GM18511 (cell line): ENCODE measurements at regions not wholly inside any gene's neighbourhood (a gene's known extent, or its start where the extent isn't known, plus 50 kb on each side); places are given as distances from the start of the nearest gene placed in this dataset.

Experiments used
- ATAC-seq: cut with Tn5 transposase; IDR thresholded peaks from one replicate; pipeline ENCODE4 v1.9.1; 2021; ENCODE audit warnings: mild to moderate bottlenecking, moderate library complexity; ENCODE audit not compliant: unreplicated experiment

DNA sequence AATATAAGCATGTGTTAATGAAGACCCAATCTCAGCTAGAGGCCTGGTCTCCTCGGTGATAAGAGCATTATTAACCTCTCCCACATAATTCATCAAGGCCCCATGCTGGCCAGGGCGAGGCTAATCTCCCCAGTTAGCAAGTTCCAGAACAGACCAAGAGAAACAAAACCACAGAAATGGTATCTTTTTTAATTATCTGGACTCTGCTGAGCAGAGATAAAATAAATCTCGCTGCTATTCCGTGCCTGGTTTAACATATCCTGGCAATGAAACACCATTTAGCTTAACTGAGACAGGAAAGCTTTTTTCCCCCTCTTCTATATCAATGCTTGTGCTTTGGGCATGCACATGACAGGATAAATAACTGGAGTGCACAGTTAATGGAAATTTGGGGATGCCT is 72.5 kb upstream of the ARHGEF3 start:
- no peak for ATAC-seq

GRCh38 chr3:56870436-56870835 is 68.7 kb upstream of the ARHGEF3 start:
- no peak for ATAC-seq

DNA sequence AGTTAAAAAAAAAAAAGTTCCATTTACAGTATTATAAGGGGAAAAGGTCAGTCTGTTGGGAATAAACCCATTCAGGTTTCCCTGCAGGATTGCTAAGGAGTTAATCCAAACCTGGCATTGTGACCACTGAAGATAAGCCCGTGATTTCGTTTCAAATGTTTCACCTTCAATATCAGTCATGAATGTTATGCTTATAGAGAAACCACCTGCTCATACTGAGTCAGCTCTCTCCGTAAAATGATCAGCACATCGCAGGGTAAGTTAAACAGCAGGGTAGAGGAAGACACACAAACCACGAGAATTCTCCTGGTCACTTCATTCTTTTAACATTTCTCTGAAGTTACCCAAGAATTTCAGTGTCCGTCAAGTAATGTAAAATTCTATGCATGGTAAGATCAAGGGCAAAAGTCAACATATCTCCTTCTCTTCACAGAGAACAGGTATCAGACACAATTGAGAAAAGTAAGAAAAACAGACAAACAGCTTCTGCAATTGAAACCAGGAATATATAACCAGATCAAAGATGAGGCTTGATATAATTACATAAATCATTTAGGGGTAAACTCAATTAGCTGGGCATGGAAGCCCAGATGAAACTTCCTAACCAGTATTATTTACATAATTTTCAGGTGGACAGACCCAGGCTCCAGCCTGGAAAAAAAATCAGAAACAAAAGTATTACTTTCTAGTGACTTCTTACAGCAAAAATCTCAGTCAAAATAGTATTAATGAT is 67.6 kb upstream of the ARHGEF3 start:
- no peak for ATAC-seq

- no peak for ATAC-seq
These were observed 67.0 kb upstream of the ARHGEF3 start for GRCh38 chr3:56868706-56869105.

DNA sequence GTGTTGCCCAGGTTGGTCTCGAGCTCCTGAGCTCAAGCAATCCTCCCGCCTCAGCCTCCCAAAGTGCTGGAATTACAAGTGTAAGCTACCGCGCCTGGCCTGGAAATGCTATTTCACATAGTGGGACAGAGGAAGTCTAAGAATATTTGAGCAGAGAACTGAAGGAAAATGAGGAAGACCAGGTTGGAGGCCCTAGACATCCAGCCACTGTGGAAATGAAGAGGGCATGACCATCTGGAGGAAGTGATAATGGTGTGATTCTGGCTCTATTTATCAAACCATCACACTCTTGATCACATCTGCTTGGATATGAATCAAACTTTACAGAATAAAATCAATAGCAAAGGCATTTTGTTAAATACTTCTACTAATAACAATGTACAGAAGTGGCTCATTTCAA is 65.9 kb upstream of the ARHGEF3 start:
- ATAC-seq = no peak

DNA sequence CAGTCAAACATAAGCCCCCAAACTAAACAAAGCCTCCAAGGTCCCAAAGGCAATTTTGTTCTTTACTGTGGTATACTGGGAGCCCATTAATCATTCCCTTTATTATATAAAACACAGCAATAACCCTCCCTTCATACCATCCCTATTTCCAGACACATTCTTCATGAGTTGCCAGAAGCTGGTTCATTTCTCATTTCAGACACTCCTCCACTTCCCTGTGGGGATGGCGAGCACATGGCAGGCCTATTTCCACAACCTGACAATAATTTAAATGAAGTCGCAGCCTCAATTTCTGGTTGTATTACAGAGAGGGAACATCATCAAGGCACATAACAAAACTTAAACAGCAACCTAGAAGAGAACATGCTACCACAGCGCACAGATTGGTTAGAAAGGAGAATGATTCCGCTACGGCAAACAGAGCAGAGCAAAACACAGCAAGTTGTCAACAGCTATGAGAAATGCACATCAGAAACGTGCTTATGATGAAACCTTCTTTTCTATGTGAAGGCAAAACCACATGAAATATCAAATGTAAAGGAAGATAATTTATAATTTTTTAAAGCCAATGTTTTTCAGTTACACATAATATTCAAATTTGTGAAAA is 63.3 kb upstream of the ARHGEF3 start:
- ATAC-seq = no peak

DNA sequence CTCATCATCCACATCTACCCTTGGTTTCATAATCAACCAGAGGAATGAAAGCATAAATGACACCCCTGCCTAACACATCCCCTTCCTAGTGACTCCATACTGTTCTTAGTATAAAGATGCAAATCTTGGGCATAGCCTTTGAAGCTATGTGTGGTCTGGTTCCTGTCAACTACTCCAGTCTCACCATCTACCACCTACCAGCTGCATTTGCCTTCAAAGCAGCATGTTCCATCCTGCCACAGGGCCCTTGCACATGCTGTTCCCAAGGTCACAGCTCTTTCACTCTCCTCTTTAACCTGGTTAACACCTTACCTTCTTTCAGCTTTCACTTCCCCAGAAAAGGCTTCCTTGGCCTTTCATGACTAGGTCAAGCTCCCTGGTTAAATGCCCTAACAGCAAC is 62.3 kb upstream of the ARHGEF3 start:
- ATAC-seq = peak; percentile 60

DNA sequence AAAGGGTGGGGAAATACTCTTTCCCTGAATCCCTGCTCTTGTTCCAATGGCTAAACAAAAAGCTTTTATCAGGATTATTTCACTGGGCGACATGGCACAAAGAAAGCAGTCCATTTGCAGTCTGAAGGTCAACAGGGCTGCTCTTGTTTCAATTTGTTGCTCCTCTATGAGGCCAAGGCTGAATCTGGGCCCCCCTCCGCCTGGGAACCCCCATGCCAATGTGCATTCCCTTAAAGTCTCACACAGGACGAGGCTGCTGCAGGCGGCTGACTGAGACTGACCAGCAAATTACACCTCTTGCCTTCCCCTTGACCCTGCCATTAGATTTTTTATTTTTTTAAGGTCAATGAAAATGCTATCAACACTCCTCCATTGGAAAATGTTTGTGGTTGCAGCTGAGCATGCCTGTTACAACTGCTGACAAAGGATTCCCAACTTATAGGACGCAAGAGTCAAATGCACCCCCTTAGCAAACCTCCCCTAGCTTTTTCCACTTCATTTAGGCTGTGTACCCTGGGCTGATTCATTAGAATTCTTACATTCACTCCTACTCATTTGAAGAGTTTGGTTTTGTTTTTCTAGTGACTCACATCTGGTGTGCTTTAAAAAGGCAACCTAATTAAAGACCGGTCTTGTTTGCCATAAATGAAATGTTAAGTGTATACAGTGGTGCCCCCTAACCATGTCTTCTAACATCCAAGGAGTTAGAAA is 60.8 kb upstream of the ARHGEF3 start:
- peak; percentile 49 for ATAC-seq

- ATAC-seq = no peak
These were observed 59.8 kb upstream of the ARHGEF3 start for GRCh38 chr3:56861511-56861910.

DNA sequence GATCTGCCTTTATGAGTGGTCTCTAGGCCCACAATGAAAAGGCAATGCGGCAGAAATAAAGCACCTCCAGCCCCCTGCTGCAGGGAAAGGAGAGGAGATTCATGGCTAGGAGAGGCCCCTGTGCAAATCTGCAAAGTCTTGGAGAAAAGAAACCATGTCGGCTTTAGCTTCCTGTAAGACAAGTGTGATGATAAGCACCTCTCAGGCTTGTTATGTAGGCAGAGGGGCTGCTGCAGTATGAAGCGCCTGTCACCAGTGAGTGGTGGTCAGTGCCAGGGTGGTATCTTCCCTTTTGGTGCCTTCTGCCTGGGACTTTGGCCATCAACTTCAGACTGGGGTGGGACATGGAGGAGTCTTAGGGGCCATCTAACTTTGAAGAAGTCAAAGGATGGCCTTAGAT is 59.2 kb upstream of the ARHGEF3 start:
- ATAC-seq = no peak

GRCh38 chr3:56860351-56860750 is 58.6 kb upstream of the ARHGEF3 start:
- no peak for ATAC-seq

DNA sequence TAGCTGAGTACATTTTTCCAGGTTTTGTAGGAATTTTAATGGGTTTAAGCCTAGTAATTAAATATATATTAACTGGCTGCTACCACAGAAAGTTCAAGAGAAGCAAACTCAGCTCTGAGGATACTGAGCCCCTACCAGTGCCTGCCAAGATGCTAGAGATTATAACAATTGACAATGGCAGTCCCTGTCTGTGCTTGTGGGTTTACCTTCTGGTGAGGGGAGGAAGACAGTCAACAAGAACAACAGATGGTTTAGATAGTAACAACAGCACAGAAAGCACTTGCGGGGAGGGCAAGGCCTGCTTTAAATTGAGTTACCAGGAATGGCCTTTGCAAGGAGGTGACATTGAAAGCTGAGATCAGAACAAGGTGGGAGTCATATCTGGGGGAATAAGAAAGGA is 56.6 kb upstream of the ARHGEF3 start:
- no peak for ATAC-seq

DNA sequence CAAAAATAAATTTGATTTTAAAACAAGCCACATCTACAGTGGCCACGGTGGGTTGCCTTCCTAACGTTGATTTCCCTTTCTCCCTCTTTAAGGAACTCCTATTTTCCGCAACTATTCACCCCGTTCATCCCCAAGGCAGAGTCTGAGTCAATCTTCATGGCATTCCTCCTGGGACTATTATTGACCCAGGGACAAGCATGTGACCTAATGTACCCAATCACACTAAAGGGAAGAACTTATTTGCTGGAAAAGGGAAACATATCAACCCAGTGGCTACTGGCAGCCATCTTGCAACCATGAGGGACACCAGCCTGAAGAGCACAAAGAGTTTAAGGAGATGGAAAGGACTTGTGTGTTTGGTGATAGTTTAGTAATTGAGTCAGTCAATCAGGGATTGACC is 55.4 kb upstream of the ARHGEF3 start:
- ATAC-seq = no peak

DNA sequence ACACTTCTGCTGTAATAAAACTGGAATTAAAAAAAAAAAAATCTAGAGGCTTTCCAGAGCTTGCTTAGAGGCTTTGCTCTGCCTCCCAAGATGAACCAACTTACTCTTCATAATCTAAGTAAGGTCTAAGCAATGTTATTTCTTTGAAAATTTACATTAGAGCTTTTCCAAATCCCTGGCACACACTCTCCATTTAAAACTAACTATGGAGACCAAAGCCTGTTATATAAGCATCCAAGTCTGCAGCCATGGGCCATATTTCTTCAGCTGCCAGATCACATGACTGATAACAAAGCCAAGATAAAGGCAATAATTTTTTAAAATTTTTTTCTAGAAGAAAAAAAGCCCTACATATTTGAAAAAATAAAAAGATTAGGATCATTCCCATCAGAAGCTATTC is 55.0 kb upstream of the ARHGEF3 start:
- no peak for ATAC-seq

DNA sequence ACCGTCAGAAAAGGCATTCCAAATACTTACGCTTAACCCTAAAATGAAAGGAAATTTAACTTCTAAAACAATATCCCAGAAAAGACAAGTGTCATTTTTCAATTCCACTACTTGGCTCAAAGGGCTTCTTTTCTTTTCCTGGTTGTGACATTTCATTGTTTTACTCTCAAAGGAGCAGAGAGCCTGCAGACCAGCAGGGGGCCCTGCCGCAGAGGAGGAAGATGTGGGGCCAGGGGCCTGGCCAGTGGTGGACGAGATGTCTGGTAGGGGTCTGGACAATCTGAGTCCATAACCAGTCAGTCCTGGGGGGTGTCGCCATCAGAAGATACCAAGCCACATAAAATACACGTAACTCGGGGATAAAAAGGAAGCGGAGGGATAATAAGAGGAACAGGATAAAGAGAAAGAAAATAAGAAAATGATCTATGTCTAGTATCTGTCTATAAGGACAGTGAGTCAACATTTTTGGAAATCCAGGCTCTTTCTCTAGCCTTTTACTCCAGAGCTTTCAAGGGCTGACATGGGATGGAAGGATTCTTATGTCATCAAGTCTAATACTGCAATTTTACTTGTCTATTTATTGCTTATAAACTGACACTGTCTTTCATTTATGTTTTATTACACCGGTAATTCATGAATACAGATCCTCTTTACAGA is 54.2 kb upstream of the ARHGEF3 start:
- no peak for ATAC-seq

- ATAC-seq = no peak
These were observed 53.3 kb upstream of the ARHGEF3 start for GRCh38 chr3:56854856-56855611.

DNA sequence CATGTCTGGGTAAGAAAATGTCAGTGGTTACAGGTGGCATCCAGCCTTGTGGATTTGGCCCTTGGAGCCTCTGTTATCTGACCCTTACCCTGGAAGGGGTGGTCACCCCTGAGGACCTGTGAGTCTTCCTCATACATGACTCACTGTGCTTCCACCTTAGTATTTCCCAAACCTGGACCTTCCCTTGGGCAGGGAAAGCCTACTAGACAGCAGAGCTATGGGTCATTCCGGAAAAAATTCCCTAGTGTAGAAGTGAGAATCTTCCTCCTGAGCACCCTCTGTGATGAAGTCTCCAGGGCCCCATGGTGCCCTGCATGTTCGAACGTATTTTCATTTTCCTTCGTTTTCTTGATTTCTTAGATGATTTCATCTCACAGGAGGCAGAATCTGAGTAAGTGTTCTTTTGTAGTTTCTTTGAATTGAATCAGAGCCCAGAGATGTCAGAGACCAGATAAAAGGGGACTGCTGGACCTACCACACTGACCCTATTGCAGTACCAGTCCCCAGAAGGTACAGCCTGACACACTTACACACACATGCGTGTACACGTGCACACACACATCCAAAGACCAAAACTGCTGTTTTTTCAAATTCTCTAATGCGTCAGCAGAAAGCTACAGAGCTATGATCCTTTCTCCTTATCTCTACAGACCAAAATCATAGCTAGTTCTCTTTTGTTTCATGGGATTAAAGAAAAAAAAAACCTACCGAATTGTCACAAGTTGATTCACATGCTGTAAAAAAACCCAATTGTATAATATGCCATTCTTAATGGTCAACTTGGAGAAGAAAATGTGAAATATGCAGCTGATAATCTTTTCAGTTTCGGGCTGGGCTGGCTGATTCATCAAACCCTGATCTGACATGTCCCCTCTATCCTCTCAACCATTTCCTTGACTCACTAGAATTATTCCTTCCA is 50.5 kb upstream of the ARHGEF3 start:
- no peak for ATAC-seq
